22Rv1 (cell line): ENCODE measurements at regions not wholly inside any gene's neighbourhood (a gene's known extent, or its start where the extent isn't known, plus 50 kb on each side); places are given as distances from the start of the nearest gene placed in this dataset.

Source experiments
- ZFX ChIP-seq: fragments of 450-650 bp; IDR thresholded peaks from 2 replicates; pipeline ENCODE4 v1.6.1; 2017; ENCODE audit warnings: antibody characterized with exemption, borderline replicate concordance
- TF ChIP-seq, protein P1 (sequence below): fragments of 450-650 bp; IDR thresholded peaks from 2 replicates; pipeline ENCODE4 v1.5.1; 2017; ENCODE audit warnings: mild to moderate bottlenecking

DNA sequence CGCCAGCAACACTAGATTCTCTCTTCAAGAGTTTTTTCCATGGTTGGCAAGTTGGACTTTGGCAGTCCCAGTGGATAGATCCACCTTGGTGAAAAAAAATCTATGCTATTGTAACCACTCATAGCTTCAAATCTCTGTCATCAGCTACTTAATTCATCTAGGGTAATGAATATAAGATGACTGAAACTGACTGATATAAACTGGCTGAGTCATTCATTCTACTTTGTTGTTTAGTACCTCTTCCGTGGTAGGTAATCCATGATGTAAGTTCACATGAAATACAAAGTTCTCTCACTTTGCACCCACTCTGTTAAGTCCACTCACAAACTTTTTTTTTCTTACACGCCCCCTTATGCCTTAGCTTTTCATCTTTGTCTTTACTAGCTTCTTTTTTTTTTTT lies 1381.5 kb downstream of the SLITRK5 start:
- TF ChIP-seq ZFX: no peak
- TF ChIP-seq, protein P1, sequence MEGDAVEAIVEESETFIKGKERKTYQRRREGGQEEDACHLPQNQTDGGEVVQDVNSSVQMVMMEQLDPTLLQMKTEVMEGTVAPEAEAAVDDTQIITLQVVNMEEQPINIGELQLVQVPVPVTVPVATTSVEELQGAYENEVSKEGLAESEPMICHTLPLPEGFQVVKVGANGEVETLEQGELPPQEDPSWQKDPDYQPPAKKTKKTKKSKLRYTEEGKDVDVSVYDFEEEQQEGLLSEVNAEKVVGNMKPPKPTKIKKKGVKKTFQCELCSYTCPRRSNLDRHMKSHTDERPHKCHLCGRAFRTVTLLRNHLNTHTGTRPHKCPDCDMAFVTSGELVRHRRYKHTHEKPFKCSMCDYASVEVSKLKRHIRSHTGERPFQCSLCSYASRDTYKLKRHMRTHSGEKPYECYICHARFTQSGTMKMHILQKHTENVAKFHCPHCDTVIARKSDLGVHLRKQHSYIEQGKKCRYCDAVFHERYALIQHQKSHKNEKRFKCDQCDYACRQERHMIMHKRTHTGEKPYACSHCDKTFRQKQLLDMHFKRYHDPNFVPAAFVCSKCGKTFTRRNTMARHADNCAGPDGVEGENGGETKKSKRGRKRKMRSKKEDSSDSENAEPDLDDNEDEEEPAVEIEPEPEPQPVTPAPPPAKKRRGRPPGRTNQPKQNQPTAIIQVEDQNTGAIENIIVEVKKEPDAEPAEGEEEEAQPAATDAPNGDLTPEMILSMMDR: no peak
